Loucy (cell line): ENCODE measurements at regions not wholly inside any gene's neighbourhood (a gene's known extent, or its start where the extent isn't known, plus 50 kb on each side); places are given as distances from the start of the nearest gene placed in this dataset.
"Not testable (repeated sequence)": the region's sequence is repeated elsewhere in the genome, so short reads cannot be mapped to it uniquely, and the experiment has no call there.

ENCODE experiments used
- CTCF ChIP-seq: fragments of 200-600 bp; sonication (generic); conservative IDR thresholded peaks from 2 replicates; pipeline ENCODE4 v1.5.1; 2014; ENCODE audit warnings: mild to moderate bottlenecking, antibody characterized with exemption, low read length
- EZH2phosphoT487 ChIP-seq: fragments of 200-600 bp; IDR thresholded peaks from 2 replicates; pipeline ENCODE4 v1.6.1; 2018; ENCODE audit warnings: antibody characterized with exemption, mild to moderate bottlenecking, moderate library complexity, borderline replicate concordance

- TF ChIP-seq CTCF, EZH2phosphoT487: not testable (repeated sequence)
Observed at GRCh38 chr21:10344266-10344665, 177.1 kb upstream of the TPTE start.
